ENCODE measurements at regions not wholly inside any gene's neighbourhood (a gene's known extent, or its start where the extent isn't known, plus 50 kb on each side); places are given as distances from the start of the nearest gene placed in this dataset.

DNA sequence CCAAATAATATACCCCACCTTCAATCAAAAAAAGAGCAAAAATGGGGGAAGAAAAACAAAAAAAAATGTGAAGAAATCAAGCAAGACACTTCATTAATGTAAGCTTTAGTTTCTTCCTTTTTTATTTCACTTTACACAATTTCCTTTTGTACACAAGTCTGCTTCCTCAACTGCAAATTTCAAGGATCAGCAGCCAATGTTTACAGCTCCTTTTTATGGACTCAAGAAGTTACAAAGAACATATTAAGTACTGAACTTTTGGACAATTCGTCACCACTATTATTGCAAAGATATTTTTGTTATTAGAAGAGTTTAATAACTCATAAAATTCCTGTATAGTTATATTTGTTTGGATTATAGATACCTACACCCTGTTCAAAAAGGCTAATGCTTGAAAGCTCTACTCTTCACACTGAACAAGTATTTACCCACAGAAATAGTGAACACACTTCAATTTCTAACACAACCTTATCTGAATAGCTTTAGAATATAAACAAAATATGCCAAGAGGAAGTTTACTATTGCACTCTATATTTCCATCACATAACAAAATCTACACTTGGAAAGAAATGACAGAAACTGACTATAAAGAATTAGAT lies 658.7 kb upstream of the CNTNAP5 start:
- POLR2A ChIA-PET, result interaction anchor here (0.7 kb wide), 1 partner anchor 1180 kb away, joined by 3 read pairs; no protein-coding TSS in a partner anchor
- CTCF ChIA-PET, result no interaction called here
- H3K27ac ChIP-seq (ENCODE audit: low read length), result no peak overlapping the region
- DNase-seq (ENCODE audit: low read depth, low spot score), result no peak
- H3K27me3 ChIP-seq (ENCODE audit: control insufficient read depth, insufficient read depth, low read length), result no peaks in the 10 kb centered on the region
- TF ChIP-seq POLR2AphosphoS5 (IDR thresholded peaks at IDR 0.05; ENCODE audit: low read depth, low read length), result no peak
- TF ChIP-seq, protein P1, sequence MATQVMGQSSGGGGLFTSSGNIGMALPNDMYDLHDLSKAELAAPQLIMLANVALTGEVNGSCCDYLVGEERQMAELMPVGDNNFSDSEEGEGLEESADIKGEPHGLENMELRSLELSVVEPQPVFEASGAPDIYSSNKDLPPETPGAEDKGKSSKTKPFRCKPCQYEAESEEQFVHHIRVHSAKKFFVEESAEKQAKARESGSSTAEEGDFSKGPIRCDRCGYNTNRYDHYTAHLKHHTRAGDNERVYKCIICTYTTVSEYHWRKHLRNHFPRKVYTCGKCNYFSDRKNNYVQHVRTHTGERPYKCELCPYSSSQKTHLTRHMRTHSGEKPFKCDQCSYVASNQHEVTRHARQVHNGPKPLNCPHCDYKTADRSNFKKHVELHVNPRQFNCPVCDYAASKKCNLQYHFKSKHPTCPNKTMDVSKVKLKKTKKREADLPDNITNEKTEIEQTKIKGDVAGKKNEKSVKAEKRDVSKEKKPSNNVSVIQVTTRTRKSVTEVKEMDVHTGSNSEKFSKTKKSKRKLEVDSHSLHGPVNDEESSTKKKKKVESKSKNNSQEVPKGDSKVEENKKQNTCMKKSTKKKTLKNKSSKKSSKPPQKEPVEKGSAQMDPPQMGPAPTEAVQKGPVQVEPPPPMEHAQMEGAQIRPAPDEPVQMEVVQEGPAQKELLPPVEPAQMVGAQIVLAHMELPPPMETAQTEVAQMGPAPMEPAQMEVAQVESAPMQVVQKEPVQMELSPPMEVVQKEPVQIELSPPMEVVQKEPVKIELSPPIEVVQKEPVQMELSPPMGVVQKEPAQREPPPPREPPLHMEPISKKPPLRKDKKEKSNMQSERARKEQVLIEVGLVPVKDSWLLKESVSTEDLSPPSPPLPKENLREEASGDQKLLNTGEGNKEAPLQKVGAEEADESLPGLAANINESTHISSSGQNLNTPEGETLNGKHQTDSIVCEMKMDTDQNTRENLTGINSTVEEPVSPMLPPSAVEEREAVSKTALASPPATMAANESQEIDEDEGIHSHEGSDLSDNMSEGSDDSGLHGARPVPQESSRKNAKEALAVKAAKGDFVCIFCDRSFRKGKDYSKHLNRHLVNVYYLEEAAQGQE (IDR thresholded peaks at IDR 0.05; ENCODE audit: insufficient read depth in 1 of 2, low read depth in 2 of 2, low read length in 1 of 2), result no peak
- TF ChIP-seq, protein P2, sequence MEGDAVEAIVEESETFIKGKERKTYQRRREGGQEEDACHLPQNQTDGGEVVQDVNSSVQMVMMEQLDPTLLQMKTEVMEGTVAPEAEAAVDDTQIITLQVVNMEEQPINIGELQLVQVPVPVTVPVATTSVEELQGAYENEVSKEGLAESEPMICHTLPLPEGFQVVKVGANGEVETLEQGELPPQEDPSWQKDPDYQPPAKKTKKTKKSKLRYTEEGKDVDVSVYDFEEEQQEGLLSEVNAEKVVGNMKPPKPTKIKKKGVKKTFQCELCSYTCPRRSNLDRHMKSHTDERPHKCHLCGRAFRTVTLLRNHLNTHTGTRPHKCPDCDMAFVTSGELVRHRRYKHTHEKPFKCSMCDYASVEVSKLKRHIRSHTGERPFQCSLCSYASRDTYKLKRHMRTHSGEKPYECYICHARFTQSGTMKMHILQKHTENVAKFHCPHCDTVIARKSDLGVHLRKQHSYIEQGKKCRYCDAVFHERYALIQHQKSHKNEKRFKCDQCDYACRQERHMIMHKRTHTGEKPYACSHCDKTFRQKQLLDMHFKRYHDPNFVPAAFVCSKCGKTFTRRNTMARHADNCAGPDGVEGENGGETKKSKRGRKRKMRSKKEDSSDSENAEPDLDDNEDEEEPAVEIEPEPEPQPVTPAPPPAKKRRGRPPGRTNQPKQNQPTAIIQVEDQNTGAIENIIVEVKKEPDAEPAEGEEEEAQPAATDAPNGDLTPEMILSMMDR (IDR thresholded peaks at IDR 0.05), result no peak
- no peak for TF ChIP-seq SIN3A (IDR thresholded peaks at IDR 0.05; ENCODE audit: borderline replicate concordance, insufficient read depth, low read depth, low read length)
- TF ChIP-seq TCF7L2 (IDR thresholded peaks at IDR 0.05; ENCODE audit: low read depth, low read length), result no peak
- intact Hi-C loops (cut with micrococcal nuclease; ENCODE audit: unreplicated experiment), result no loop called here
- no peaks in the 10 kb centered on the region for H3K36me3 ChIP-seq (ENCODE audit: control insufficient read depth, insufficient read depth, low read length)
- in situ Hi-C loops (cut with HindIII; ENCODE audit: low pct_unique_long_range_greater_than_20kb, low sequenced_read_pairs), result no loop called here
- H3K4me3 ChIP-seq (ENCODE audit: low read depth in 2 of 2, low read length in 2 of 2), result no peak overlapping the region
- no peaks in the 10 kb centered on the region for H3K9me3 ChIP-seq (ENCODE audit: control insufficient read depth, insufficient read depth, low read depth, low read length)
- H3K4me1 ChIP-seq (ENCODE audit: control insufficient read depth, insufficient read depth, low read length), result no peaks in the 10 kb centered on the region
- no TSS peak for BruUV-seq (replicated peaks)
- no peak for ATAC-seq

DNA sequence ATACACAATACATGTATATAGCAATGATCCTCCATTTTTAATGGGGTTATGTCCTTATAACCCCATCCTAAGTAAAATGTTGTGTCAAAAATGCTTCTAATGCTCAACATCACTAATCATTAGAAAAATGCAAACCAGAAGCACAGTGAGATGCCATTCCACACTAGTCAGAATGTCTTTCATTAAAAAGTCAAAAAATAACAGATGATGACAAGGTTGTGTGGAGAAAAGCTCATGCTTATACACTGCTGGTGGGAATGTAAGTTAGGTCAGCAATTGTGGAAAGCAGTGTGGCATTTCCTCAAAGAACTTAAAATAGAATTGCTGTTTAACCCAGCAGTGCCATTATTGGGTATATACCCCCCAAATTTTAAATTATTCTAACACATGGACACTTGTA lies 654.9 kb upstream of the CNTNAP5 start:
- no peak overlapping the region for H3K4me3 ChIP-seq (ENCODE audit: low read depth in 2 of 2, low read length in 2 of 2)
- H3K27ac ChIP-seq (ENCODE audit: low read length), result no peak overlapping the region
- no peaks in the 10 kb centered on the region for H3K4me1 ChIP-seq (ENCODE audit: control insufficient read depth, insufficient read depth, low read length)
- intact Hi-C loops (cut with micrococcal nuclease; ENCODE audit: unreplicated experiment), result no loop called here
- no peaks in the 10 kb centered on the region for H3K36me3 ChIP-seq (ENCODE audit: control insufficient read depth, insufficient read depth, low read length)
- no peak for DNase-seq (ENCODE audit: low read depth, low spot score)
- POLR2A ChIA-PET, result no interaction called here
- in situ Hi-C loops (cut with HindIII; ENCODE audit: low pct_unique_long_range_greater_than_20kb, low sequenced_read_pairs), result no loop called here
- no peak for ATAC-seq
- H3K27me3 ChIP-seq (ENCODE audit: control insufficient read depth, insufficient read depth, low read length), result no peaks in the 10 kb centered on the region
- CTCF ChIA-PET, result no interaction called here
- TF ChIP-seq SIN3A (IDR thresholded peaks at IDR 0.05; ENCODE audit: borderline replicate concordance, insufficient read depth, low read depth, low read length) (no peak), POLR2AphosphoS5 (IDR thresholded peaks at IDR 0.05; ENCODE audit: low read depth, low read length) (no peak), TCF7L2 (IDR thresholded peaks at IDR 0.05; ENCODE audit: low read depth, low read length) (no peak)
- TF ChIP-seq, protein P1 (IDR thresholded peaks at IDR 0.05; ENCODE audit: insufficient read depth in 1 of 2, low read depth in 2 of 2, low read length in 1 of 2), result no peak
- TF ChIP-seq, protein P2 (IDR thresholded peaks at IDR 0.05), result no peak
- no TSS peak for BruUV-seq (replicated peaks)
- no peaks in the 10 kb centered on the region for H3K9me3 ChIP-seq (ENCODE audit: control insufficient read depth, insufficient read depth, low read depth, low read length)

Data from Panc1 (cell line).